ENCODE measurements at regions not wholly inside any gene's neighbourhood (a gene's known extent, or its start where the extent isn't known, plus 50 kb on each side); places are given as distances from the start of the nearest gene placed in this dataset.

DNA sequence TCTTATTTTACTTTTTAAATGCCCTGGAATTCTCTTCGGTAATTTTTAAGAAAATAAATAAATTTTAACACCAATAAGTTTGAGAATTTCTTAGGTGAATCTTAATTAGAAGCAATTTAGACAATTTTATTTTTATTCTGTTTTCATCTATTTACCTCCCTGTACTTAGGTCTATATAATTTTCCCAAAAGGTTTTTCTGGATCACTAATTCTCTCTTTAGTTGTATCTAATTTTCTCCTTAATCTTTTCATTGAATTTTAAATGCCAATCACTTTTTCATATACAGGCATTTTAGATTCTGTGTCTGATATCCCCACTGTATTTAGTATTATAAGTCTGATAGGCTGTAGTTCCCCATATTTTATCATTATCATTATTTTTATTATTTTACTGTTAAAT, 845.3 kb downstream of the TRIML1 start:
- TF ChIP-seq, protein P1, sequence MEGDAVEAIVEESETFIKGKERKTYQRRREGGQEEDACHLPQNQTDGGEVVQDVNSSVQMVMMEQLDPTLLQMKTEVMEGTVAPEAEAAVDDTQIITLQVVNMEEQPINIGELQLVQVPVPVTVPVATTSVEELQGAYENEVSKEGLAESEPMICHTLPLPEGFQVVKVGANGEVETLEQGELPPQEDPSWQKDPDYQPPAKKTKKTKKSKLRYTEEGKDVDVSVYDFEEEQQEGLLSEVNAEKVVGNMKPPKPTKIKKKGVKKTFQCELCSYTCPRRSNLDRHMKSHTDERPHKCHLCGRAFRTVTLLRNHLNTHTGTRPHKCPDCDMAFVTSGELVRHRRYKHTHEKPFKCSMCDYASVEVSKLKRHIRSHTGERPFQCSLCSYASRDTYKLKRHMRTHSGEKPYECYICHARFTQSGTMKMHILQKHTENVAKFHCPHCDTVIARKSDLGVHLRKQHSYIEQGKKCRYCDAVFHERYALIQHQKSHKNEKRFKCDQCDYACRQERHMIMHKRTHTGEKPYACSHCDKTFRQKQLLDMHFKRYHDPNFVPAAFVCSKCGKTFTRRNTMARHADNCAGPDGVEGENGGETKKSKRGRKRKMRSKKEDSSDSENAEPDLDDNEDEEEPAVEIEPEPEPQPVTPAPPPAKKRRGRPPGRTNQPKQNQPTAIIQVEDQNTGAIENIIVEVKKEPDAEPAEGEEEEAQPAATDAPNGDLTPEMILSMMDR (IDR thresholded peaks at IDR 0.05) = no peak
- no peak for TF ChIP-seq EP300 (IDR thresholded peaks at IDR 0.05)

Data from gastroesophageal sphincter (tissue), 3 donors.